H9 (cell line): ENCODE measurements at regions not wholly inside any gene's neighbourhood (a gene's known extent, or its start where the extent isn't known, plus 50 kb on each side); places are given as distances from the start of the nearest gene placed in this dataset.

ENCODE experiments used
- DNase-seq: peaks from one replicate; pipeline ENCODE4 v3.0.0-alpha.2; 2017
- H2AFZ ChIP-seq: one replicate; pipeline ENCODE4 v1.6.1; 2013; ENCODE audit warnings: mild to moderate bottlenecking, low read length, control low read depth, moderate library complexity
- H2AK5ac ChIP-seq: 2 replicates; pipeline ENCODE4 v1.6.1; 2013; ENCODE audit warnings: low read length, control low read depth, mixed read lengths; ENCODE audit not compliant: insufficient read length
- H2BK120ac ChIP-seq: one replicate; pipeline ENCODE4 v1.6.1; 2013; ENCODE audit warnings: low read depth, mild to moderate bottlenecking, low read length, control low read depth, inconsistent platforms; ENCODE audit not compliant: poor library complexity, severe bottlenecking
- H2BK12ac ChIP-seq: 2 replicates; pipeline ENCODE4 v1.6.1; 2013; ENCODE audit warnings: low read length, control low read depth, mixed read lengths, low read depth; ENCODE audit not compliant: insufficient read length
- H2BK15ac ChIP-seq: 2 replicates; pipeline ENCODE4 v1.6.1; 2013; ENCODE audit warnings: low read depth, low read length, control low read depth
- H2BK20ac ChIP-seq: one replicate; pipeline ENCODE4 v1.6.1; 2013; ENCODE audit warnings: low read depth, mild to moderate bottlenecking, low read length, control low read depth, inconsistent platforms; ENCODE audit not compliant: poor library complexity, severe bottlenecking
- H2BK5ac ChIP-seq: 2 replicates; pipeline ENCODE4 v1.6.1; 2013; ENCODE audit warnings: low read length, control low read depth, mixed read lengths; ENCODE audit not compliant: insufficient read length
- H3K14ac ChIP-seq: 2 replicates; pipeline ENCODE4 v1.6.1; 2013; ENCODE audit warnings: low read length, control low read depth; ENCODE audit not compliant: insufficient read depth
- H3K18ac ChIP-seq: 2 replicates; pipeline ENCODE4 v1.6.1; 2013; ENCODE audit warnings: low read depth, mild to moderate bottlenecking, mixed read lengths, low read length, control low read depth; ENCODE audit not compliant: insufficient read length
- H3K23ac ChIP-seq: 2 replicates; pipeline ENCODE4 v1.6.1; 2013; ENCODE audit warnings: low read length, control low read depth, mixed read lengths, low read depth; ENCODE audit not compliant: insufficient read length
- H3K23me2 ChIP-seq: 2 replicates; pipeline ENCODE4 v1.6.1; 2013; ENCODE audit warnings: low read depth, mild to moderate bottlenecking, mixed read lengths, low read length, control low read depth; ENCODE audit not compliant: insufficient read length, poor library complexity, severe bottlenecking
- H3K27ac ChIP-seq: 2 replicates; pipeline ENCODE4 v1.5.1; 2013; ENCODE audit warnings: low read length, control low read depth, mixed read lengths, low read depth; ENCODE audit not compliant: insufficient read length
- H3K27me3 ChIP-seq: 2 replicates; pipeline ENCODE4 v1.6.1; 2013; ENCODE audit warnings: low read length, control low read depth, inconsistent platforms; ENCODE audit not compliant: insufficient read depth
- H3K4ac ChIP-seq: 2 replicates; pipeline ENCODE4 v1.6.1; 2013; ENCODE audit warnings: low read depth, mild to moderate bottlenecking, control low read depth, inconsistent platforms, low read length, moderate library complexity
- H3K4me1 ChIP-seq: 2 replicates; pipeline ENCODE4 v1.6.1; 2013; ENCODE audit warnings: low read length, control low read depth, inconsistent platforms; ENCODE audit not compliant: insufficient read depth
- H3K4me2 ChIP-seq: 2 replicates; pipeline ENCODE4 v1.6.1; 2013; ENCODE audit warnings: low read length, control low read depth, mixed read lengths; ENCODE audit not compliant: insufficient read length, insufficient read depth
- H3K56ac ChIP-seq: 2 replicates; pipeline ENCODE4 v1.6.1; 2013; ENCODE audit warnings: low read depth, mild to moderate bottlenecking, mixed read lengths, low read length, control low read depth; ENCODE audit not compliant: insufficient read length
- H3K79me1 ChIP-seq: 2 replicates; pipeline ENCODE4 v1.6.1; 2013; ENCODE audit warnings: low read depth, mild to moderate bottlenecking, moderate library complexity, low read length, control low read depth, inconsistent platforms; ENCODE audit not compliant: insufficient read depth, poor library complexity, severe bottlenecking
- H3K79me2 ChIP-seq: 2 replicates; pipeline ENCODE4 v1.6.1; 2013; ENCODE audit warnings: low read length, control low read depth, inconsistent platforms; ENCODE audit not compliant: insufficient read depth
- H3K9ac ChIP-seq: 2 replicates; pipeline ENCODE4 v1.6.1; 2013; ENCODE audit warnings: low read length, control low read depth, mixed read lengths; ENCODE audit not compliant: insufficient read length; ENCODE audit errors: extremely low read depth
- H3K9me3 ChIP-seq: one replicate; pipeline ENCODE4 v1.6.1; 2013; ENCODE audit warnings: low read depth, low read length, inconsistent platforms; ENCODE audit not compliant: control insufficient read depth
- H3T11ph ChIP-seq: one replicate; pipeline ENCODE4 v1.6.1; 2013; ENCODE audit warnings: mild to moderate bottlenecking, low read length, control low read depth, inconsistent platforms
- H4K20me1 ChIP-seq: one replicate; pipeline ENCODE4 v1.6.1; 2013; ENCODE audit not compliant: control insufficient read depth, insufficient read length, insufficient read depth
- H4K5ac ChIP-seq: 2 replicates; pipeline ENCODE4 v1.6.1; 2013; ENCODE audit warnings: low read depth, mild to moderate bottlenecking, mixed read lengths, low read length, control low read depth; ENCODE audit not compliant: insufficient read length
- H4K8ac ChIP-seq: replicated peaks from 2 replicates; pipeline ENCODE4 v1.6.1; 2013; ENCODE audit warnings: low read length, control low read depth, mixed read lengths, low read depth; ENCODE audit not compliant: insufficient read length
- H4K91ac ChIP-seq: 2 replicates; pipeline ENCODE4 v1.6.1; 2013; ENCODE audit warnings: low read depth, mild to moderate bottlenecking, moderate library complexity, mixed read lengths, low read length, control low read depth; ENCODE audit not compliant: insufficient read length
- H3K27ac Mint-ChIP-seq, 3 experiments: 2 replicates in 2 of 3; 3 replicates in 1 of 3; pipeline ENCODE4 v1.8.0; 2020 to 2021; ENCODE audit warnings: mixed read lengths in 3 of 3, mild to moderate bottlenecking in 1 of 3, moderate library complexity in 1 of 3
- H3K27me3 Mint-ChIP-seq: 2 replicates; pipeline ENCODE4 v1.8.0; 2021; ENCODE audit warnings: low read depth, mild to moderate bottlenecking, moderate library complexity, mixed read lengths
- H3K36me3 Mint-ChIP-seq, 3 experiments: 2 replicates in 2 of 3; 3 replicates in 1 of 3; pipeline ENCODE4 v1.8.0; 2020 to 2021; ENCODE audit warnings: low read depth in 3 of 3, mixed read lengths in 3 of 3; ENCODE audit not compliant: insufficient read depth in 1 of 3
- H3K4me1 Mint-ChIP-seq, 2 experiments: 2 replicates each; pipeline ENCODE4 v1.8.0; 2020; ENCODE audit warnings: mixed read lengths in 2 of 2
- H3K4me3 Mint-ChIP-seq, 2 experiments: 2 replicates in 1 of 2; 3 replicates in 1 of 2; pipeline ENCODE4 v1.8.0; 2020 to 2021; ENCODE audit warnings: mild to moderate bottlenecking in 2 of 2, mixed read lengths in 2 of 2, moderate library complexity in 1 of 2
- H3K9me3 Mint-ChIP-seq, 2 experiments: 2 replicates in 1 of 2; 3 replicates in 1 of 2; pipeline ENCODE4 v1.8.0; 2020; ENCODE audit warnings: mild to moderate bottlenecking in 2 of 2, mixed read lengths in 2 of 2, moderate library complexity in 1 of 2
- CTCF ChIP-seq: fragments of 200-600 bp; sonication (generic); conservative IDR thresholded peaks from 3 replicates; pipeline ENCODE4 v1.8.0; 2021; ENCODE audit warnings: antibody characterized with exemption, mild to moderate bottlenecking
- WGBS: extraction: QIAGEN DNeasy Blood & Tissue Kit; methylation state at CpG from one replicate; pipeline ENCODE4 v1.1.7; 2013; ENCODE audit warnings: missing lambda C conversion rate, low lambda C conversion rate, mixed read lengths; ENCODE audit not compliant: insufficient read length; ENCODE audit errors: extremely low coverage; 5-methylcytosine and 5-hydroxymethylcytosine counted together

GRCh38 chr2:109049022-109049421 is 60.0 kb upstream of the EDAR start:
- Histone ChIP-seq H4K91ac (no peak overlapping the region), H3K27me3 (no peaks in the 10 kb centered on the region; the same call in 1 of the 2 replicates), H2BK15ac (no peak overlapping the region), H3T11ph (no peak overlapping the region), H2BK5ac (no peak overlapping the region), H3K79me1 (no peaks in the 10 kb centered on the region), H3K27ac (no peak overlapping the region), H2BK120ac (no peak overlapping the region), H3K9me3 (no peaks in the 10 kb centered on the region), H4K5ac (no peak overlapping the region), H3K23me2 (no peaks in the 10 kb centered on the region), H3K18ac (no peak overlapping the region), H4K20me1 (no peaks in the 10 kb centered on the region), H3K79me2 (no peaks in the 10 kb centered on the region), H2AFZ (no peak overlapping the region), H3K14ac (no peak overlapping the region), H3K4me2 (no peak overlapping the region), H3K56ac (no peak overlapping the region), H3K4me1 (no peaks in the 10 kb centered on the region), H3K4ac (no peak overlapping the region), H4K8ac (no peak overlapping the region), H3K23ac (no peak overlapping the region), H2BK20ac (no peak overlapping the region), H3K9ac (no peak overlapping the region), H2AK5ac (no peak overlapping the region), H2BK12ac (no peak overlapping the region)
- H3K36me3 Mint-ChIP-seq = no peaks in the 10 kb centered on the region
- H3K4me3 Mint-ChIP-seq = no peak overlapping the region
- no peak for DNase-seq
- H3K27me3 Mint-ChIP-seq = peaks cover 4% of the 10 kb centered on the region
- H3K27ac Mint-ChIP-seq = no peak overlapping the region
- WGBS = no CpG with 5 or more reads among the region's 6 CpGs
- H3K9me3 Mint-ChIP-seq = no peaks in the 10 kb centered on the region
- TF ChIP-seq CTCF = no peak
- peaks cover 0 to 10% of the 10 kb centered on the region in 2 experiments; a peak in 2 of 4 replicates for H3K4me1 Mint-ChIP-seq
